ENCODE measurements at regions not wholly inside any gene's neighbourhood (a gene's known extent, or its start where the extent isn't known, plus 50 kb on each side); places are given as distances from the start of the nearest gene placed in this dataset.

DNA sequence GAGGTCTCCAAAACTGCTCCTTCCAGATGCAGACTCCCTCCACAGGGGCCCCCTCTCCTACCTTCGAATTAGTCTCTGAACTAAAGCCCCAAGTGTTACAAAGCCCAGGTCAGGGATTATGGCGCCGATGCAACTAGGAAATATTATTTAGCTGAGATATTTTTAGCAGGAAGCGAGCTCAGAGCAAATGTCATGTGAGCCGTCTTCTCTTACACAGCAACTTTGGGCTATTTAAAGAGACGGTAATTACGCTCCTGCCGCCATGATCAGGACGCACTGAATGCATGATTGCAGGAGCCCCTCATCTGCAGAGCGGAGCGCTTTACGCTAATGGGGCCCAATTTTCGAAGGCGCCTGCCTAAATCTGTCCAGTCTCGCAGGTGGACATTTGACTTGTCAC, 55.3 kb upstream of the TARDBP start:
- TF ChIP-seq POLR2A (IDR thresholded peaks at IDR 0.05): no peak
- TF ChIP-seq, protein P1, sequence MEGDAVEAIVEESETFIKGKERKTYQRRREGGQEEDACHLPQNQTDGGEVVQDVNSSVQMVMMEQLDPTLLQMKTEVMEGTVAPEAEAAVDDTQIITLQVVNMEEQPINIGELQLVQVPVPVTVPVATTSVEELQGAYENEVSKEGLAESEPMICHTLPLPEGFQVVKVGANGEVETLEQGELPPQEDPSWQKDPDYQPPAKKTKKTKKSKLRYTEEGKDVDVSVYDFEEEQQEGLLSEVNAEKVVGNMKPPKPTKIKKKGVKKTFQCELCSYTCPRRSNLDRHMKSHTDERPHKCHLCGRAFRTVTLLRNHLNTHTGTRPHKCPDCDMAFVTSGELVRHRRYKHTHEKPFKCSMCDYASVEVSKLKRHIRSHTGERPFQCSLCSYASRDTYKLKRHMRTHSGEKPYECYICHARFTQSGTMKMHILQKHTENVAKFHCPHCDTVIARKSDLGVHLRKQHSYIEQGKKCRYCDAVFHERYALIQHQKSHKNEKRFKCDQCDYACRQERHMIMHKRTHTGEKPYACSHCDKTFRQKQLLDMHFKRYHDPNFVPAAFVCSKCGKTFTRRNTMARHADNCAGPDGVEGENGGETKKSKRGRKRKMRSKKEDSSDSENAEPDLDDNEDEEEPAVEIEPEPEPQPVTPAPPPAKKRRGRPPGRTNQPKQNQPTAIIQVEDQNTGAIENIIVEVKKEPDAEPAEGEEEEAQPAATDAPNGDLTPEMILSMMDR (IDR thresholded peaks at IDR 0.05): no peak

Data from uterus (tissue), 2 donors.